Ishikawa (cell line): ENCODE measurements at regions not wholly inside any gene's neighbourhood (a gene's known extent, or its start where the extent isn't known, plus 50 kb on each side); places are given as distances from the start of the nearest gene placed in this dataset.

Source experiments
- CEBPB ChIP-seq: IDR thresholded peaks from 2 replicates; pipeline ENCODE4 v1.6.1; 2012
- CREB1 ChIP-seq: IDR thresholded peaks from 2 replicates; pipeline ENCODE4 v1.6.1; 2012; ENCODE audit warnings: low read depth
- EGR1 ChIP-seq: IDR thresholded peaks from 2 replicates; pipeline ENCODE4 v1.6.1; 2012
- EP300 ChIP-seq: IDR thresholded peaks from 2 replicates; pipeline ENCODE4 v1.6.1; 2012; ENCODE audit warnings: borderline replicate concordance
- FOXM1 ChIP-seq: IDR thresholded peaks from 2 replicates; pipeline ENCODE4 v1.6.1; 2012; ENCODE audit warnings: low read depth, borderline replicate concordance
- MAX ChIP-seq: IDR thresholded peaks from 2 replicates; pipeline ENCODE4 v1.6.1; 2012
- NFIC ChIP-seq: IDR thresholded peaks from 2 replicates; pipeline ENCODE4 v1.6.1; 2012
- RAD21 ChIP-seq: IDR thresholded peaks from 2 replicates; pipeline ENCODE4 v1.6.1; 2012; ENCODE audit warnings: low read depth
- REST ChIP-seq: IDR thresholded peaks from 2 replicates; pipeline ENCODE4 v1.6.1; 2012; ENCODE audit warnings: low read depth, mild to moderate bottlenecking
- TAF1 ChIP-seq: IDR thresholded peaks from 2 replicates; pipeline ENCODE4 v1.6.1; 2012; ENCODE audit warnings: low read depth, mild to moderate bottlenecking
- TCF12 ChIP-seq: IDR thresholded peaks from 2 replicates; pipeline ENCODE4 v1.6.1; 2012; ENCODE audit warnings: low read depth
- TEAD4 ChIP-seq: IDR thresholded peaks from 2 replicates; pipeline ENCODE4 v1.6.1; 2012
- USF1 ChIP-seq: IDR thresholded peaks from 2 replicates; pipeline ENCODE4 v1.6.1; 2012
- YY1 ChIP-seq: IDR thresholded peaks from 2 replicates; pipeline ENCODE4 v1.6.1; 2012; ENCODE audit warnings: low read depth
- ZBTB7A ChIP-seq: IDR thresholded peaks from 2 replicates; pipeline ENCODE4 v1.6.1; 2012; ENCODE audit warnings: low read depth

- TF ChIP-seq TAF1 = no peak
- TF ChIP-seq TCF12 = no peak
- no peak for TF ChIP-seq EGR1
- TF ChIP-seq NFIC = no peak
- no peak for TF ChIP-seq ZBTB7A
- TF ChIP-seq USF1 = no peak
- TF ChIP-seq YY1 = no peak
- TF ChIP-seq EP300 = no peak
- TF ChIP-seq FOXM1 = no peak
- no peak for TF ChIP-seq CREB1
- no peak for TF ChIP-seq TEAD4
- TF ChIP-seq RAD21 = no peak
- TF ChIP-seq MAX = no peak
- TF ChIP-seq CEBPB = no peak
These were observed 600.2 kb downstream of the NTRK3 start for GRCh38 chr15:87656372-87656771.

GRCh38 chr15:87653646-87654045 is 602.9 kb downstream of the NTRK3 start:
- TF ChIP-seq RAD21 (no peak), TEAD4 (no peak), TAF1 (no peak), REST (no peak), FOXM1 (no peak), EGR1 (no peak), CREB1 (no peak), CEBPB (no peak), NFIC (no peak), EP300 (no peak), TCF12 (no peak), YY1 (no peak), USF1 (no peak), MAX (no peak), ZBTB7A (no peak)

GRCh38 chr15:87649175-87649574 is 607.4 kb downstream of the NTRK3 start:
- no peak for TF ChIP-seq TEAD4

GRCh38 chr15:87648278-87648677 is 608.3 kb downstream of the NTRK3 start:
- no peak for TF ChIP-seq TAF1
- TF ChIP-seq TEAD4 = no peak
- TF ChIP-seq ZBTB7A = no peak
- TF ChIP-seq USF1 = no peak
- no peak for TF ChIP-seq REST
- no peak for TF ChIP-seq FOXM1

GRCh38 chr15:87645723-87646122 is 610.8 kb downstream of the NTRK3 start:
- no peak for TF ChIP-seq FOXM1
- TF ChIP-seq CREB1 = no peak
- no peak for TF ChIP-seq RAD21
- no peak for TF ChIP-seq ZBTB7A
- TF ChIP-seq YY1 = no peak
- no peak for TF ChIP-seq USF1
- TF ChIP-seq NFIC = no peak
- no peak for TF ChIP-seq EP300
- TF ChIP-seq TCF12 = no peak
- no peak for TF ChIP-seq EGR1
- no peak for TF ChIP-seq TEAD4
- no peak for TF ChIP-seq TAF1
- TF ChIP-seq CEBPB = no peak
- no peak for TF ChIP-seq REST
- TF ChIP-seq MAX = no peak
